Right atrium auricular region (tissue), 2 donors: ENCODE measurements at regions not wholly inside any gene's neighbourhood (a gene's known extent, or its start where the extent isn't known, plus 50 kb on each side); places are given as distances from the start of the nearest gene placed in this dataset.

Experiments used
- DNase-seq: peaks from one replicate; pipeline ENCODE4 v3.0.0-alpha.2; 2019; ENCODE audit warnings: low spot score
- H3K27ac ChIP-seq, 2 donors: fragments of 200-600 bp; sonication (generic); 1 replicate in 1 of 2; 2 replicates in 1 of 2; pipeline ENCODE4 v1.5.1; 2016 to 2019
- H3K27me3 ChIP-seq, 2 donors: fragments of 200-600 bp; sonication (generic); one replicate each; pipeline versions ENCODE4 v1.5.1 to v1.6.0; 2017 to 2019
- H3K36me3 ChIP-seq: fragments of 200-600 bp; sonication (generic); one replicate; pipeline ENCODE4 v1.5.1; 2016
- H3K4me1 ChIP-seq, 2 donors: fragments of 200-600 bp; sonication (generic); one replicate each; pipeline versions ENCODE4 v1.5.1 to v1.6.0; 2017 to 2019
- H3K4me3 ChIP-seq, 2 donors: fragments of 200-600 bp; sonication (generic); 1 replicate in 1 of 2; 2 replicates in 1 of 2; pipeline ENCODE4 v1.5.1; 2017 to 2019; ENCODE audit warnings: mild to moderate bottlenecking in 1 of 2, moderate library complexity in 1 of 2
- H3K9me3 ChIP-seq, 2 donors: fragments of 200-600 bp; sonication (generic); one replicate each; pipeline ENCODE4 v1.5.1; 2019
- CTCF ChIP-seq, 2 donors: fragments of 200-600 bp; sonication (generic); IDR thresholded peaks; one replicate each; pipeline ENCODE4 v1.5.1; 2019; ENCODE audit warnings: antibody characterized with exemption in 2 of 2

GRCh38 chr7:156092307-156092706 is 280.0 kb upstream of the SHH start:
- Histone ChIP-seq H3K4me3 (no peak overlapping the region), H3K36me3 (no peaks in the 10 kb centered on the region), H3K4me1 (no peaks in the 10 kb centered on the region), H3K27me3 (no peaks in the 10 kb centered on the region), H3K9me3 (no peaks in the 10 kb centered on the region), H3K27ac (no peak overlapping the region)
- DNase-seq, result no peak
- TF ChIP-seq CTCF (IDR thresholded peaks at IDR 0.05), result no peak

DNA sequence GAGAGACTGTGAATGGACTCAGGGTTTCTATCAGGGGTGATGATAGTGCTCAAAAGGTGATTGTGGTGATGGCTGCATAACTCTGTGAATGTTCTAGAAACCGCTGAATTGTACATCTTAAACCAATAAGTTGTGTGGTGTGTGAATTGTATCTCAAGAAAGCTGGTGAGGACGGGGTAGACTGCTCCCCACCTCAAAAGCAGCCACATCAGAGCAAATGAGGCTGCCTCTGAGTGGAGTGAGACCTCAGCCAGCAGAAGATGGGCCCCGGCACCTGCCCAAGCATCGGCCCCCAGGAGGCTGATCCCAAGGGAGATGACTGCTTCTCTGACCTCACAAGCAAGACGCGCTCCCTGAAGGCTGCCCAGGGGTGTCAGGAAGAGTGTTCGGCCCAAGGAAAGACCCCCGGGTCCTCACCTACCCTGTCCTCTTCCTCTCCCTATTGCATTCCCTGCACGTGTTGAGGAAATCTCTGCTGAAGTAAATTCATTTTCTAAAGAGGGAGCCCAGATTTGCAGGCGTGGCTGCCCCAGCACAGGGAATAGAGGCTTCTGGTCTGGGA is 279.3 kb upstream of the SHH start:
- no peak overlapping the region for H3K27ac ChIP-seq
- no peak overlapping the region for H3K4me3 ChIP-seq
- DNase-seq, result no peak
- H3K27me3 ChIP-seq, result no peaks in the 10 kb centered on the region
- no peaks in the 10 kb centered on the region for H3K4me1 ChIP-seq
- no peak for TF ChIP-seq CTCF (IDR thresholded peaks at IDR 0.05)
- no peaks in the 10 kb centered on the region for H3K36me3 ChIP-seq
- H3K9me3 ChIP-seq, result no peaks in the 10 kb centered on the region

DNA sequence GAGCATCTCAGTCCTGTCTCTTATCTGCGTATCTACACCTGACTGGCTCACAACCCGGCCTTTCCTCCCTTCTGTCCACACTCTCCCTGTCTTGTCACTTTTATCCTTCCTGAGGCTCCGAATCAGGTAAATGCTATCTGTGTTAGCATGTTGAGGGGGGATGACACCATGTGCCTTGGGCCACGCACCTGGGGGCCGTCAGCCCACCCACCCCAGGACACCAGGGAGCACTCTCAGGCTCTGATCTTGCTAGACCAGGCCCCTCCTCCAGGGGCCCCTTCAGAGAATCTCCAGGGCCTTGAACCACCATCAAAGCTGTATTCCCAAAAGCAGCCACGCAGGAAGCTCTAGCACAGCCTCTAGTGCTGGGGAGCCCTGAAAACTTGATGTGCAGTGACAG is 278.7 kb upstream of the SHH start:
- Histone ChIP-seq H3K27ac (no peak overlapping the region), H3K27me3 (no peaks in the 10 kb centered on the region), H3K36me3 (no peaks in the 10 kb centered on the region), H3K4me3 (no peak overlapping the region), H3K4me1 (no peaks in the 10 kb centered on the region), H3K9me3 (no peaks in the 10 kb centered on the region)
- TF ChIP-seq CTCF (IDR thresholded peaks at IDR 0.05), result no peak
- DNase-seq, result no peak

DNA sequence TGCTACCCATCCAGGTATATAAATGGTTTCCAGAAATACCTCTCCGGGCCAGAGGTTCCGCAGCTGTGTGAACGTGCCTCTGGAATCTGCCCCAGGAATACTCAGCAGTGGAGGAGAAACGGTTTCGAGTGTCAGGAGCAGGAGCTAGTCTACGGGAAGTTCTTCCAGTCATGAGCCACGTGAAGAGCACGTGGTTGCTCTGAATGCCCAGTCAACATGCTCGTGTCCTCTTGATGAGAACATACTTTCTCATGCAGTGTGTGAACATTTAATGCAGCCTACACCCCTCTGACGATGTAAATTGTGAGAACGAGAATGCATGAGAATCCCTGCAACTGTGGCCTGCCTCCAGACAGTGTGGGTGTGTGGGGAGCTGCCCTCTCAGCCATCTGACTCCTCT is 277.0 kb upstream of the SHH start:
- H3K36me3 ChIP-seq, result no peaks in the 10 kb centered on the region
- no peaks in the 10 kb centered on the region for H3K9me3 ChIP-seq
- H3K4me3 ChIP-seq, result no peak overlapping the region
- H3K4me1 ChIP-seq, result no peaks in the 10 kb centered on the region
- no peak for DNase-seq
- H3K27ac ChIP-seq, result no peak overlapping the region
- no peaks in the 10 kb centered on the region for H3K27me3 ChIP-seq
- no peak for TF ChIP-seq CTCF (IDR thresholded peaks at IDR 0.05)

DNA sequence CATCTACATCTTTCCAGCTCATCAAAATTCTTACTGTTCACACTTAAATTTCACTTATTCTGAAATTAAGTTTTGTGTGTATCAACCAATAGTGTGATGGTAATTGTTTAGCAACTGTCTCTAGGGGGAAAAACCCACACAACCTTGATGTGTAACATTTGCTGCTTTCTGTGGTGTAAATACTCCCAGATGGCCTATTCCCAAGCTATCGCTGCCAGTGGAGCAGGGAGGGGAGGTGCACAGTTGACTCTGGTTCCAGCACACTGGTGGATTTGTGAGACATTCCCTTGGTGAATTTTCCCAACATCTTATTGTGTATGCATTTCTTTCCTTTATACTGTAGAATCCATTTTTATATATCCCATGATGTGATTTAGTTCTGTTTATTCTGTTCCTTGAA is 275.9 kb upstream of the SHH start:
- Histone ChIP-seq H3K27me3 (no peaks in the 10 kb centered on the region), H3K4me3 (no peak overlapping the region), H3K4me1 (no peaks in the 10 kb centered on the region), H3K36me3 (no peaks in the 10 kb centered on the region), H3K27ac (no peak overlapping the region), H3K9me3 (no peaks in the 10 kb centered on the region)
- TF ChIP-seq CTCF (IDR thresholded peaks at IDR 0.05), result no peak
- DNase-seq, result no peak
